ENCODE measurements at regions not wholly inside any gene's neighbourhood (a gene's known extent, or its start where the extent isn't known, plus 50 kb on each side); places are given as distances from the start of the nearest gene placed in this dataset.
A peak's percentile ranks its signal among the peaks of the same experiment; 100 is the strongest.

DNA sequence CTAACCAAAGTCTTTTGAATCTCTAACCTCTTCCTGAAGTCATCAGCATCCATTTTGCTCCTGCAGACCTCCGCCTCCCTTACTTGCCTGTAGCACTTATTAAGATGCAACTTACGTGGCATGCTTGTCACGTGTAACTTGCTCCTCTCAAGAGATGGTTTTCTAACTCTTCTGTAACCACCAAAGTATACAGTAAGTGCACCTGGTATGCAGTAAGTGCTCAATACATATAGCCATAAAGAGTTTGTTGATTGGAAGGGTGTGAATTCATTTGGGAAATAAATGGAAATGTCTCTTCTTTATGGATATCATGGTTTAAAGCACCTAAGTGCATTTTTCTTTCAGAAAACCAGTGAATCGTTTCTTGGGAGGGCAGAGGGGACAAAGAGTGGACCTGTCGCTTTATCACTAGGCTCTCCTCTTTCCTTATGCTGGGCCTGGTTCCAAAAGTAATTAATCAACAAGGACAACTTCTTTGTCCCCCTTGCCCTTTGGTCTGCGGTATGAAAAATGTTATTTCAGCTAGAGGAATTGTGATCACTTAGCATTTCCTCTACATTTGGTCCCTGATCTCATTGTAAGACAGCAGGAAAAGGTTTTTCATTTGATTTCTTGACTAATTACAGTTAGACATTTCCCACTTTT lies 370.0 kb upstream of the SPRED2 start:
- in situ Hi-C loops (cut with HindIII; ENCODE audit: low pct_unique_long_range_greater_than_20kb, low sequenced_read_pairs) (no loop called here), intact Hi-C loops (cut with micrococcal nuclease; ENCODE audit: unreplicated experiment) (no loop called here)
- TF ChIP-seq, protein P1, sequence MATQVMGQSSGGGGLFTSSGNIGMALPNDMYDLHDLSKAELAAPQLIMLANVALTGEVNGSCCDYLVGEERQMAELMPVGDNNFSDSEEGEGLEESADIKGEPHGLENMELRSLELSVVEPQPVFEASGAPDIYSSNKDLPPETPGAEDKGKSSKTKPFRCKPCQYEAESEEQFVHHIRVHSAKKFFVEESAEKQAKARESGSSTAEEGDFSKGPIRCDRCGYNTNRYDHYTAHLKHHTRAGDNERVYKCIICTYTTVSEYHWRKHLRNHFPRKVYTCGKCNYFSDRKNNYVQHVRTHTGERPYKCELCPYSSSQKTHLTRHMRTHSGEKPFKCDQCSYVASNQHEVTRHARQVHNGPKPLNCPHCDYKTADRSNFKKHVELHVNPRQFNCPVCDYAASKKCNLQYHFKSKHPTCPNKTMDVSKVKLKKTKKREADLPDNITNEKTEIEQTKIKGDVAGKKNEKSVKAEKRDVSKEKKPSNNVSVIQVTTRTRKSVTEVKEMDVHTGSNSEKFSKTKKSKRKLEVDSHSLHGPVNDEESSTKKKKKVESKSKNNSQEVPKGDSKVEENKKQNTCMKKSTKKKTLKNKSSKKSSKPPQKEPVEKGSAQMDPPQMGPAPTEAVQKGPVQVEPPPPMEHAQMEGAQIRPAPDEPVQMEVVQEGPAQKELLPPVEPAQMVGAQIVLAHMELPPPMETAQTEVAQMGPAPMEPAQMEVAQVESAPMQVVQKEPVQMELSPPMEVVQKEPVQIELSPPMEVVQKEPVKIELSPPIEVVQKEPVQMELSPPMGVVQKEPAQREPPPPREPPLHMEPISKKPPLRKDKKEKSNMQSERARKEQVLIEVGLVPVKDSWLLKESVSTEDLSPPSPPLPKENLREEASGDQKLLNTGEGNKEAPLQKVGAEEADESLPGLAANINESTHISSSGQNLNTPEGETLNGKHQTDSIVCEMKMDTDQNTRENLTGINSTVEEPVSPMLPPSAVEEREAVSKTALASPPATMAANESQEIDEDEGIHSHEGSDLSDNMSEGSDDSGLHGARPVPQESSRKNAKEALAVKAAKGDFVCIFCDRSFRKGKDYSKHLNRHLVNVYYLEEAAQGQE (IDR thresholded peaks at IDR 0.05; ENCODE audit: insufficient read depth in 1 of 2, low read depth in 2 of 2, low read length in 1 of 2) = no peak
- no peak for TF ChIP-seq SIN3A (IDR thresholded peaks at IDR 0.05; ENCODE audit: borderline replicate concordance, insufficient read depth, low read depth, low read length)
- TF ChIP-seq, protein P2, sequence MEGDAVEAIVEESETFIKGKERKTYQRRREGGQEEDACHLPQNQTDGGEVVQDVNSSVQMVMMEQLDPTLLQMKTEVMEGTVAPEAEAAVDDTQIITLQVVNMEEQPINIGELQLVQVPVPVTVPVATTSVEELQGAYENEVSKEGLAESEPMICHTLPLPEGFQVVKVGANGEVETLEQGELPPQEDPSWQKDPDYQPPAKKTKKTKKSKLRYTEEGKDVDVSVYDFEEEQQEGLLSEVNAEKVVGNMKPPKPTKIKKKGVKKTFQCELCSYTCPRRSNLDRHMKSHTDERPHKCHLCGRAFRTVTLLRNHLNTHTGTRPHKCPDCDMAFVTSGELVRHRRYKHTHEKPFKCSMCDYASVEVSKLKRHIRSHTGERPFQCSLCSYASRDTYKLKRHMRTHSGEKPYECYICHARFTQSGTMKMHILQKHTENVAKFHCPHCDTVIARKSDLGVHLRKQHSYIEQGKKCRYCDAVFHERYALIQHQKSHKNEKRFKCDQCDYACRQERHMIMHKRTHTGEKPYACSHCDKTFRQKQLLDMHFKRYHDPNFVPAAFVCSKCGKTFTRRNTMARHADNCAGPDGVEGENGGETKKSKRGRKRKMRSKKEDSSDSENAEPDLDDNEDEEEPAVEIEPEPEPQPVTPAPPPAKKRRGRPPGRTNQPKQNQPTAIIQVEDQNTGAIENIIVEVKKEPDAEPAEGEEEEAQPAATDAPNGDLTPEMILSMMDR (IDR thresholded peaks at IDR 0.05) = no peak
- TF ChIP-seq POLR2AphosphoS5 (IDR thresholded peaks at IDR 0.05; ENCODE audit: low read depth, low read length) = no peak
- TF ChIP-seq TCF7L2 (IDR thresholded peaks at IDR 0.05; ENCODE audit: low read depth, low read length) = no peak
- ATAC-seq (no peak), DNase-seq (ENCODE audit: low read depth, low spot score) (no peak)
- Histone ChIP-seq H3K9me3 (ENCODE audit: control insufficient read depth, insufficient read depth, low read depth, low read length) (no peaks in the 10 kb centered on the region), H3K4me1 (ENCODE audit: control insufficient read depth, insufficient read depth, low read length) (no peaks in the 10 kb centered on the region), H3K36me3 (ENCODE audit: control insufficient read depth, insufficient read depth, low read length) (no peaks in the 10 kb centered on the region), H3K27me3 (ENCODE audit: control insufficient read depth, insufficient read depth, low read length) (no peaks in the 10 kb centered on the region), H3K4me3 (ENCODE audit: low read depth in 2 of 2, low read length in 2 of 2) (no peak overlapping the region), H3K27ac (ENCODE audit: low read length) (no peak overlapping the region)
- no TSS peak for BruUV-seq (replicated peaks)
- POLR2A ChIA-PET = no interaction called here
- CTCF ChIA-PET = no interaction called here

DNA sequence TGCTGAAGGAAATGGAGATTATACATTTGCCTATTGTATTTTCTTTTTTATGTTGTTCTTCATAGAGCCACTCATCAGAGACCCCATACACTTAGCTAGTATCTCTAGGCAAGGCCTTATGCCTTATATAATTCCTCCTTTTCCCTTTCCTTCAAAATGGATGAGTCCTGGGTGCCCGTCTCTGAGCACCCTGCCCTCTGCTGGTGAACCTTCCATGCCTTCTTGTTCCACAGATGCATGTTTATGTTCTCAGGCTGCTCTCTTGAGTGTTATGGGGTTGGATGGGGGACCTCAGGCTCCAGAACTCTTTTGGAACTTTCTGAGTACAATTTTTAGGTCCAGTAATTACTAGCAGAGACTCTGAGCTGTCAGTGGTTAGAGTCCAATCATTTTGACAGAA lies 368.6 kb upstream of the SPRED2 start:
- DNase-seq (ENCODE audit: low read depth, low spot score) = no peak
- Histone ChIP-seq H3K27ac (ENCODE audit: low read length) (no peak overlapping the region), H3K36me3 (ENCODE audit: control insufficient read depth, insufficient read depth, low read length) (no peaks in the 10 kb centered on the region), H3K9me3 (ENCODE audit: control insufficient read depth, insufficient read depth, low read depth, low read length) (no peaks in the 10 kb centered on the region), H3K4me1 (ENCODE audit: control insufficient read depth, insufficient read depth, low read length) (no peaks in the 10 kb centered on the region), H3K4me3 (ENCODE audit: low read depth in 2 of 2, low read length in 2 of 2) (no peak overlapping the region), H3K27me3 (ENCODE audit: control insufficient read depth, insufficient read depth, low read length) (no peaks in the 10 kb centered on the region)
- no peak for TF ChIP-seq TCF7L2 (IDR thresholded peaks at IDR 0.05; ENCODE audit: low read depth, low read length)
- TF ChIP-seq, protein P2 (IDR thresholded peaks at IDR 0.05) = peak; percentile 46
- CTCF ChIA-PET = no interaction called here
- intact Hi-C loops (cut with micrococcal nuclease; ENCODE audit: unreplicated experiment) = no loop called here
- in situ Hi-C loops (cut with HindIII; ENCODE audit: low pct_unique_long_range_greater_than_20kb, low sequenced_read_pairs) = no loop called here
- no TSS peak for BruUV-seq (replicated peaks)
- ATAC-seq = no peak
- POLR2A ChIA-PET = no interaction called here

All from Panc1 (cell line).